ENCODE measurements at regions not wholly inside any gene's neighbourhood (a gene's known extent, or its start where the extent isn't known, plus 50 kb on each side); places are given as distances from the start of the nearest gene placed in this dataset.

DNA sequence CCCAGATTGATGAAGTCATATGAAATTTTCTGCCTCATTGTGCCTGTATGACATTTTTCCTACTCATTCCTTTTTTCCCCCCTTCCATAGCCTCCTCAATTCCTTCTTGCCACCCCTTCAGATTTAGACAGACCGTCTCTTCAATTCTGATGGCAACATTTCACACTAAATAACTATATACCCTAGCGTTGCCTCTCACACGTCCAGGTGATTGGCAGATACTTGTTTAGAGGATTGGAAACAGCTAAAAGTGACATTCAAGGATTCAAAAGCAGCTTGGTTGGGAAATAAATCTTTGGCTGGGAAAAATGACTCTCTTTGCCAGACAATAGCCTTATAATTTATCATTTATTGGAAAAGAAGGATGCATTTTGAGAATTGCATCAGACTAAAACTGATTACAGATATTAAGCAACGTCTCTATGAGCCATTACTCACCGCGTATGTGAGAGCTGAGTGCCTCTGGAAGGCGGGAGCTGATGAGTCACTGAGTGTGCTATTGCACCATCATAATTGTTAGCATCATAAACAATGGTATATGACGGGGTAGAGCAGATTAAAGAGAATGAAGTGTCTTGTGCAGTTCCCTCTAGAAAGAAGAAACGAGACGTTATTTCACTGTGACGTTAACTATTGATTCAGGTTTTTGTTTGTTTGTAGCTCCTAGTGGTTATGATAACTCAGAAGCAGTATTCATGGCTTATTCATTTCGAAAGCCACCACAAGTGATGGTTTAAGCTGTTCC lies 61.1 kb upstream of the FAM216B start:
- TF ChIP-seq POLR2A (IDR thresholded peaks at IDR 0.05): no peak
- no peak for TF ChIP-seq CTCF (IDR thresholded peaks at IDR 0.05)

All from breast epithelium (tissue), 3 donors.